Sciatic nerve (tissue), 2 donors: ENCODE measurements at regions not wholly inside any gene's neighbourhood (a gene's known extent, or its start where the extent isn't known, plus 50 kb on each side); places are given as distances from the start of the nearest gene placed in this dataset.

ENCODE experiments used
- ATAC-seq: fragments of 200-7000 bp; cut with Tn5 transposase; one replicate; pipeline ENCODE4 v1.9.1; 2020; ENCODE audit warnings: mild to moderate bottlenecking, moderate library complexity
- DNase-seq: peaks from one replicate; pipeline ENCODE4 v3.0.0-alpha.2; 2020; ENCODE audit warnings: low spot score
- intact Hi-C: fragments of 100-400 bp; cut with DNase I; formaldehyde crosslinking; loops from one replicate; pipeline ENCODE4 v1.14.2; 2022
- donor health status: DM: no; HTN: no; CAD: no.
- donor health status: DM: no; HTN: no; CAD: no.

DNA sequence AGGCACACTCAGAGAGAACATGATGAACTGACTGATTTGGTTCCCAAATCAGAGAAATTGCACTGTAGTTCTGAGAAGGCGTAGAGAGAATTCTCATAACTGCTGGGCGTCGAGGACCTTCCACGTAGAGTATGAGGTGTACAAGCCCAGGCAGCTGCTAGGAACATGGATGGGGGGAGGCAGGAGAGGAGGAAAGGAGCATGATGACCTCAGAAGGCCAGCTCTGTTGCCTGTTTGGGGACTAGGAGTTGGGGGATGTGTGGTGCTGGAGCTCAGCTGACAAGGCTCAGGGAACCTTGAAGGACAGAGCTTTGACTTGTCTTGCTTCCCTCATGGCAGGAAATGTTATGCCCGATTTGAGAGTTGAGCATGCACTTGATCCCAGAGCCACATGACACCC is 485.4 kb downstream of the IRX1 start:
- no peak for DNase-seq
- ATAC-seq: no peak
- intact Hi-C loops: no loop called here

GRCh38 chr5:4081466-4081865 is 485.8 kb downstream of the IRX1 start:
- no peak for DNase-seq
- intact Hi-C loops: no loop called here
- no peak for ATAC-seq

- intact Hi-C loops: no loop called here
- ATAC-seq (no peak), DNase-seq (no peak)
Observed at GRCh38 chr5:4082966-4083564, 487.4 kb downstream of the IRX1 start.

- DNase-seq (no peak), ATAC-seq (no peak)
- intact Hi-C loops: no loop called here
Observed at GRCh38 chr5:4083591-4084337, 488.1 kb downstream of the IRX1 start.

DNA sequence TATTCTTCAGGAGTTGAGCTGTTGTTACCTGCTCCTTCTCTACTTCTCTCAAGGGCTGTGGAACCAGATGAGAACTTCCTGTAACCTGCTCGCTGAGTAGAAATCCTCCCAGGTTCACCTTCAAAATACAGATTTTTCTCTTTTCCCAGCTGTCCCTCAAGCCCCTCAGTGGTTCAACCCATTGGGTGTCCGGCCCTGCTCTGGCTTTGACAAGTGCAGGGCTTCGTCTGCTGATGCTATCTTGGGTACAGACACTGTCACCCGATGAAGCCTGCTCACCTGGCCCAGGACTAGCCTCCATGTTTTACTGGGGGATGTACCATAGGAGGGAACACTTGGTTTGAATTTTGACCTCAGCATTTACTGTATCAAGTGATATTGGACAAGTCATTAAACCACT is 490.4 kb downstream of the IRX1 start:
- intact Hi-C loops: no loop called here
- no peak for DNase-seq

DNA sequence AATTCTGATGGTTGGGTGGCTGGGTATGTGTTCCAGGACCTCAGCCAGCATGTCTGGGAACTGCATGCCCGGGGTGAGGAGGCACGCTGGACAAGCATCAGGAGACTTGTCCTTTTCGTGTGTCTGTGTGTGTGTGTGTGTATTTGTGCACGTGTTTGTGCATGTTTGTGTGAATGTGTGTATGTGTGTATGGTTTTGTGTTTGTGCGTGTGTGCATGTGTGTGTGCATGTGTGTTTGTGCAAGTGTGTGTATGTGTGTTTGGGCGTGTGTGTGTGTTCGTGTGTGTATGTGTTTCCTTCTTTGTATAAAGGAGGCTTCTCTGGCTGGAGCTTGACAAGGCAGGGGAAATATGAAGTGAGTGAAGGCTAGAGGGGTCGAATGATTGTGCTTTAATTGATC is 491.5 kb downstream of the IRX1 start:
- DNase-seq (no peak), ATAC-seq (no peak)
- intact Hi-C loops: no loop called here

More for the DNA sequence above, 490.4 kb downstream of the IRX1 start:
- no peak for ATAC-seq

DNA sequence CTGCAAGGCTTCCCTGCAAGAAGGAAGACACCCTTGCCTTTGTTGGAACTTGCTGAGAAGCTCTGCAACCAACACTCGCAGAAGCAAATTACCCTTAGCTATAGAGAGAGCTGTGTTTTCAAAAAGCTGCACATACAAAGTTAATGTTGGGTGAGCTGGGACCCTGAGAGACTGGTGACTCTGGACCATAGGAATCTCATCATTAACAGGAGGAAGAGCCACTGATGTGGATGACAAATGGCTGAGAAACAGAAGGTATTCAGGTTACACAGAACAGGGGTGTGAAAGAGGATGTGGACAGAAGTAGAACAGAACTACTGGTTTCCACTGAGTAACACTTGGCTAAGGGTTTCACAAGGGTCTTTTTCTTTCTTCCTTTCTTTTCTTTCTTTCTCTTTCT is 493.5 kb downstream of the IRX1 start:
- no peak for ATAC-seq
- intact Hi-C loops: no loop called here

DNA sequence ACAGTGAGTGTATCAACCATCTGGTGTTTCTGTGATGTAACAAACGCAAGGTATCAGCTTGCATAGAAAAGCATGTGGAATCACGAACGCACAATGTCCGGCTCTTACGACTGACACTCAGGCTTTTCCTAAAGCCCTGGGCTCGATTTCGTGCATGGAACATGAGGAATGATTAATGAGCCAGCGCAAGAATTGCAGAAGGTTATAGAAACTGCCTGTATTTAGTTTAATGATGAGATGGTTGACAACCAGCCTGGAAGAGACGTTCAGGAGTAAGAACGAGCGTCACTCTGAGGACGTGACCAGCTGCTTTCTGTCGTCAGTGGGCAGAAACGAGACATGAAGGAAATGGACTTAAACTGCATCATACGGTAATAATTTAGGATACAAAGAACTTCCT is 497.6 kb downstream of the IRX1 start:
- DNase-seq (no peak), ATAC-seq (no peak)
- intact Hi-C loops: no loop called here

More for the DNA sequence above, 493.5 kb downstream of the IRX1 start:
- DNase-seq: no peak

- intact Hi-C loops: no loop called here
- ATAC-seq: no peak
- no peak for DNase-seq
Observed at GRCh38 chr5:4093970-4094369, 498.3 kb downstream of the IRX1 start.

- no peak for DNase-seq
- no peak for ATAC-seq
- intact Hi-C loops: no loop called here
Observed at GRCh38 chr5:4095918-4096630, 500.4 kb downstream of the IRX1 start.

DNA sequence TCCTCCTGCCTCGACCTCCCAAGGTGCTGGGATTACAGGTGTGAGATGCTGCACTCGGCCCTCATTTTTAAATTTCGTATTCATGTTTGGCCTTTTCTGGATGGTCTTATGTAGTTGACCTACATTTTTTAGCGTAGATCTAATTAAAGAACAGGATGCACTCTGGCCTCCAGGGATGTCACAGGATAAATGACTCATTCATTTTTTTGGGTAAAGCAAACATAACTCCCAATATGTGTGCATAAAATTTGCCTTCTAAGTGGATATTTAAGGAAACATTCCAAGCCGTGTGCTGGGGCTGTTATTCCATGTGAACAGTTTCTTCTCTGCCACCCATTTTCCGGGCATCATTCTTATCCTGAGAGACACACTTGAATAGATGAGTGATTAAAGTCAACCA is 501.6 kb downstream of the IRX1 start:
- ATAC-seq (no peak), DNase-seq (no peak)
- intact Hi-C loops: no loop called here

GRCh38 chr5:4098226-4098625 is 502.6 kb downstream of the IRX1 start:
- no peak for DNase-seq
- ATAC-seq: no peak
- intact Hi-C loops: no loop called here

DNA sequence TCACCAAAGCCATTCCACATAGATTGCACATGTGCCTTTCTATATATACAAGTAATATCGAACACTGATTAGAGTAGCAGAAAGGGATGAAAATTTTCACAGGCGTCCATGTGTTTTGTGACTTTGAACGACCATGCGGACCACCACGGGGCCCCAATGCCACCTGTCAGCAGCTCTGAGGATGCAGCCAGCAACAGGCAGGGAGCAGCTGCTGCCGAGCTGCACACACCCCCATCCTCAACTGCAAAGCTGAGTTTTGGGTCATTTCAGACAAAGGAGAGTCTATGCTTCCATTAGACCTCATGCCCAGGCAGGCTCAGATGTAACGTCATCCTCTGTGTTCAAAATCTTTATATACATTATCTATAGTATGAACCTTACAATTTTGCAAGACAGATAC is 503.8 kb downstream of the IRX1 start:
- DNase-seq (no peak), ATAC-seq (no peak)
- intact Hi-C loops: no loop called here

GRCh38 chr5:4100739-4101138 is 505.1 kb downstream of the IRX1 start:
- no peak for ATAC-seq
- intact Hi-C loops: no loop called here
- DNase-seq: no peak

- ATAC-seq (no peak), DNase-seq (no peak)
- intact Hi-C loops: no loop called here
Observed at GRCh38 chr5:4101189-4101588, 505.6 kb downstream of the IRX1 start.

DNA sequence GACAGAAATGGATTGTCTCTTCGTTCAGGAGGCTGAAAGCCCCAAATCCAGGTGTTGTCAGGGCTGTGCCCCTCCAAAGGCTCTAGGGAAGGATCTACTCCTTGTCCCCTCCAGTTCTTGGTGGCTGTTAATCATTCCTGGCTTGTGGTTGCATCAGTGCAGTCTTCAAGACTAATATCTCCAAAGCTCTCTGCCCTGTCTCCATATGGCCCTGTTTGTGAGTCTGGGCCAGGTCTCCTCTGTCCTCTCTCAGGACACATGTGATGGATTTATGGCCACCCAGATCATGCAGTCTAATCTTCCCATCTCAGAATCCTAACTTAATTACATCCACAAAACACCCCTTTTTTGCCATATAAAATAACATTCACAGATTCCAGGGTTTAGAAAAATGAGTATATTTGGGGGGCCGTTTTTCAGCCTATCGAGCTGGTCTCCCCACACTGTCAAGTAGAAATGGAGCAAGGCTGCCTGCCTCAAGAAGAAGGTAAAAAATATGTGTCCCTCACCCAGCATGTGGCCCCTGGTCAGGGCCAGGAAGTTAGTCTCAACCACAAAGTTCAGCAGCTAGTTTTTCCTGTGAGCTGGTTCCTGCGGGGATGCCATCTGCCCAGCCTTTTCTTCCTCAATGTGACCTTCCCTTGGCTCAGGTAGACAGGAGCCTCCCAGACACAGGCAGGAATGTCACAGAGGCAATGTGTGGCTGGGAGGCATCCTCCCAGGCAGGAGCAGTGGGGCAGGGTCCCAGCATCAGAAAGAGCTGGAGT is 509.4 kb downstream of the IRX1 start:
- intact Hi-C loops: no loop called here
- no peak for ATAC-seq
- DNase-seq: no peak

GRCh38 chr5:4108690-4109089 is 513.1 kb downstream of the IRX1 start:
- intact Hi-C loops: no loop called here
- ATAC-seq (no peak), DNase-seq (no peak)

DNA sequence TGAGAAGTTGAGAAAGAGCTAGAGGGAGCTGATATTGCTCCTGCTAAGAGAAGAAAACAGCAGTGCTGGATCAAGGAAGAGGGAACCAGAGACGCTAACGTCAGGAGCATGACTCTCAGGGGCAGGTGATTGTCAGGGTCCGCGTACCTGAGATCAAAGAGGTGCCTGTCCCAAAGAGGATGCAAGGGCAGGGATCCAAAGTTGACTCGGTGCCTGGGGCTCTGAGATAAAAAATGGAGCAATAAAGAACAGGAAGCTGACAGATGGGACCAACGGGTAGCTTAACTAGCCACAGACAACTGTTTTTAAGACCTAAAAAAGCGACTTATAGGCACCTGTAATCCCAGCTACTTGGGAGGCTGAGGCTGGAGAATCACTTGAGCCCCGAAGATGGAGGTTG is 517.8 kb downstream of the IRX1 start:
- DNase-seq (no peak), ATAC-seq (no peak)
- intact Hi-C loops: no loop called here

GRCh38 chr5:4113905-4114304 is 518.3 kb downstream of the IRX1 start:
- ATAC-seq: no peak
- intact Hi-C loops: no loop called here
- DNase-seq: no peak

- DNase-seq (no peak), ATAC-seq (no peak)
- intact Hi-C loops: no loop called here
Observed at GRCh38 chr5:4114452-4114851, 518.8 kb downstream of the IRX1 start.
